ES-I3 (cell line): ENCODE measurements at regions not wholly inside any gene's neighbourhood (a gene's known extent, or its start where the extent isn't known, plus 50 kb on each side); places are given as distances from the start of the nearest gene placed in this dataset.
"Not testable (repeated sequence)": the region's sequence is repeated elsewhere in the genome, so short reads cannot be mapped to it uniquely, and the experiment has no call there.

Source experiments
- H3K36me3 ChIP-seq: 2 replicates; pipeline ENCODE4 v1.6.1; 2013; ENCODE audit warnings: mild to moderate bottlenecking, low read length, control low read depth, moderate library complexity; ENCODE audit not compliant: insufficient read depth
- H3K4me1 ChIP-seq: 2 replicates; pipeline ENCODE4 v1.6.1; 2013; ENCODE audit warnings: mild to moderate bottlenecking, control low read depth, low read length; ENCODE audit not compliant: insufficient read depth
- H3K9ac ChIP-seq: 2 replicates; pipeline ENCODE4 v1.6.1; 2013; ENCODE audit warnings: low read depth, mild to moderate bottlenecking, low read length, moderate library complexity
- H3K9me3 ChIP-seq: 2 replicates; pipeline ENCODE4 v1.6.1; 2013; ENCODE audit warnings: mild to moderate bottlenecking, low read length, moderate library complexity; ENCODE audit not compliant: control insufficient read depth, insufficient read depth

- Histone ChIP-seq H3K9me3 (peaks cover 4% of the 10 kb centered on the region), H3K4me1 (no peaks in the 10 kb centered on the region), H3K9ac (no peak overlapping the region), H3K36me3 (no peaks in the 10 kb centered on the region)
Observed at GRCh38 chr6:68128211-68128610, 506.9 kb upstream of the ADGRB3 start.

GRCh38 chr6:68127074-68127473 lies 508.0 kb upstream of the ADGRB3 start:
- H3K4me1 ChIP-seq: no peaks in the 10 kb centered on the region
- no peak overlapping the region for H3K9ac ChIP-seq
- H3K36me3 ChIP-seq: no peaks in the 10 kb centered on the region
- peaks cover 13% of the 10 kb centered on the region for H3K9me3 ChIP-seq

- Histone ChIP-seq H3K9me3 (peaks cover 18% of the 10 kb centered on the region), H3K9ac (no peak overlapping the region), H3K4me1 (no peaks in the 10 kb centered on the region), H3K36me3 (no peaks in the 10 kb centered on the region)
Observed at GRCh38 chr6:68126089-68126749, 508.9 kb upstream of the ADGRB3 start.

- not testable (repeated sequence) for H3K9ac ChIP-seq, H3K4me1 ChIP-seq, H3K36me3 ChIP-seq
- peaks cover 21% of the 10 kb centered on the region for H3K9me3 ChIP-seq
Observed at GRCh38 chr6:68122975-68123374, 512.1 kb upstream of the ADGRB3 start.

- H3K9ac ChIP-seq: no peak overlapping the region
- no peaks in the 10 kb centered on the region for H3K4me1 ChIP-seq
- no peaks in the 10 kb centered on the region for H3K36me3 ChIP-seq
- H3K9me3 ChIP-seq: peaks cover 21% of the 10 kb centered on the region
Observed at GRCh38 chr6:68122032-68122431, 513.0 kb upstream of the ADGRB3 start.

GRCh38 chr6:68120954-68121353 lies 514.1 kb upstream of the ADGRB3 start:
- H3K9ac ChIP-seq, H3K4me1 ChIP-seq, H3K36me3 ChIP-seq: not testable (repeated sequence)
- H3K9me3 ChIP-seq: peaks cover 21% of the 10 kb centered on the region

GRCh38 chr6:68114463-68115047 lies 520.5 kb upstream of the ADGRB3 start:
- no peaks in the 10 kb centered on the region for H3K9me3 ChIP-seq

GRCh38 chr6:68108233-68108835 lies 526.7 kb upstream of the ADGRB3 start:
- Histone ChIP-seq H3K36me3 (no peaks in the 10 kb centered on the region), H3K9me3 (no peaks in the 10 kb centered on the region), H3K4me1 (0 out of 2 replicates have a peak, but pooled peaks cover 4% of the 10 kb centered on the region), H3K9ac (no peak overlapping the region)

More at GRCh38 chr6:68114463-68115047, 520.5 kb upstream of the ADGRB3 start:
- no peak overlapping the region for H3K9ac ChIP-seq
- H3K36me3 ChIP-seq: no peaks in the 10 kb centered on the region
- no peaks in the 10 kb centered on the region for H3K4me1 ChIP-seq

- H3K9ac ChIP-seq: no peak overlapping the region
- H3K9me3 ChIP-seq: no peaks in the 10 kb centered on the region; the same call in 1 of the 2 replicates
- no peaks in the 10 kb centered on the region for H3K4me1 ChIP-seq
Observed at GRCh38 chr6:68094070-68094469, 541.0 kb upstream of the ADGRB3 start.

GRCh38 chr6:68087399-68088133 lies 547.5 kb upstream of the ADGRB3 start:
- no peaks in the 10 kb centered on the region for H3K36me3 ChIP-seq
- H3K9me3 ChIP-seq: no peaks in the 10 kb centered on the region; the same call in 1 of the 2 replicates
- no peaks in the 10 kb centered on the region for H3K4me1 ChIP-seq
- no peak overlapping the region for H3K9ac ChIP-seq

More at GRCh38 chr6:68094070-68094469, 541.0 kb upstream of the ADGRB3 start:
- no peaks in the 10 kb centered on the region for H3K36me3 ChIP-seq

GRCh38 chr6:68086199-68086598 lies 548.9 kb upstream of the ADGRB3 start:
- Histone ChIP-seq H3K9ac (no peak overlapping the region), H3K36me3 (no peaks in the 10 kb centered on the region), H3K4me1 (no peaks in the 10 kb centered on the region), H3K9me3 (no peaks in the 10 kb centered on the region; the same call in 1 of the 2 replicates)

- H3K4me1 ChIP-seq, H3K36me3 ChIP-seq, H3K9ac ChIP-seq, H3K9me3 ChIP-seq: not testable (repeated sequence)
Observed at GRCh38 chr6:68085599-68085998, 549.5 kb upstream of the ADGRB3 start.

GRCh38 chr6:68082086-68082485 lies 553.0 kb upstream of the ADGRB3 start:
- Histone ChIP-seq H3K9me3 (no peaks in the 10 kb centered on the region; the same call in 1 of the 2 replicates), H3K4me1 (no peaks in the 10 kb centered on the region), H3K9ac (no peak overlapping the region), H3K36me3 (no peaks in the 10 kb centered on the region)

GRCh38 chr6:68080074-68080473 lies 555.0 kb upstream of the ADGRB3 start:
- Histone ChIP-seq H3K36me3 (no peaks in the 10 kb centered on the region), H3K4me1 (peaks cover 13% of the 10 kb centered on the region; the same call in 1 of the 2 replicates), H3K9me3 (no peaks in the 10 kb centered on the region; the same call in 1 of the 2 replicates), H3K9ac (no peak overlapping the region)
